AG04450 (cell line): ENCODE measurements at regions not wholly inside any gene's neighbourhood (a gene's known extent, or its start where the extent isn't known, plus 50 kb on each side); places are given as distances from the start of the nearest gene placed in this dataset.

Experiments used
- CTCF ChIA-PET: fragments of 300-600, 350-600 bp; formaldehyde crosslinking; extraction: SDS; loops from one replicate; lab custom pipeline; 2022; ENCODE audit warnings: antibody characterized with exemption, inconsistent platforms; lab: Charles Lee
- POLR2A ChIA-PET: fragments of 350-600 bp; formaldehyde crosslinking; extraction: SDS; loops from one replicate; lab custom pipeline; 2021; ENCODE audit warnings: antibody characterized with exemption, inconsistent platforms; lab: Yijun Ruan, JAX
- DNase-seq: peaks from one replicate; pipeline ENCODE4 v3.0.0-alpha.2; 2011; ENCODE audit warnings: low read depth, low spot score
- H3K27ac ChIP-seq: one replicate; pipeline ENCODE4 v1.5.1; 2012; ENCODE audit warnings: low read depth, low read length, control low read depth
- H3K27me3 ChIP-seq: one replicate; pipeline ENCODE4 v1.6.0; 2012; ENCODE audit warnings: low read length; ENCODE audit not compliant: control insufficient read depth, insufficient read depth
- H3K4me3 ChIP-seq: 2 replicates; pipeline ENCODE4 v1.5.1; 2011; ENCODE audit warnings: mild to moderate bottlenecking, low read depth, low read length, control low read depth
- H3K9me3 ChIP-seq: 2 replicates; pipeline ENCODE4 v1.5.1; 2012; ENCODE audit warnings: low read length; ENCODE audit not compliant: control insufficient read depth, insufficient read depth
- CTCF ChIP-seq: IDR thresholded peaks from 2 replicates; pipeline ENCODE4 v1.5.1; 2011; ENCODE audit warnings: low read depth, low read length, control low read depth, inconsistent platforms

GRCh38 chr9:129323999-129324553, 146.0 kb upstream of the IER5L start:
- H3K9me3 ChIP-seq, result no peaks in the 10 kb centered on the region; the same call in 1 of the 2 replicates
- H3K27me3 ChIP-seq, result no peaks in the 10 kb centered on the region
- ChIA-PET POLR2A (interaction anchor here (0.6 kb wide), 1 partner anchor 14 kb away, joined by 3 read pairs; no protein-coding TSS in a partner anchor), CTCF (interaction anchor here (1.0 kb wide), 1 partner anchor 184 kb away, joined by 3 read pairs; no protein-coding TSS in a partner anchor)
- H3K4me3 ChIP-seq, result no peak overlapping the region
- DNase-seq, result no peak
- H3K27ac ChIP-seq, result no peak overlapping the region
- no peak for TF ChIP-seq CTCF

- no peak for TF ChIP-seq CTCF
- DNase-seq, result no peak
- POLR2A ChIA-PET, result interaction anchor here (0.6 to 0.7 kb wide), 2 partner anchors 15 to 603 kb away, joined by 3 to 4 read pairs; no protein-coding TSS in a partner anchor
- H3K4me3 ChIP-seq, result no peak overlapping the region
- CTCF ChIA-PET, result no interaction called here
- H3K27ac ChIP-seq, result no peak overlapping the region
- H3K27me3 ChIP-seq, result no peaks in the 10 kb centered on the region
- H3K9me3 ChIP-seq, result no peaks in the 10 kb centered on the region; the same call in 1 of the 2 replicates
These were observed 145.4 kb upstream of the IER5L start for GRCh38 chr9:129323376-129323998.

GRCh38 chr9:129322641-129323375, 144.7 kb upstream of the IER5L start:
- no peak for DNase-seq
- Histone ChIP-seq H3K27ac (no peak overlapping the region), H3K9me3 (no peaks in the 10 kb centered on the region; the same call in 1 of the 2 replicates), H3K4me3 (no peak overlapping the region), H3K27me3 (no peaks in the 10 kb centered on the region)
- POLR2A ChIA-PET, result interaction anchor here (0.7 kb wide), 2 partner anchors 145 to 602 kb away, joined by 4 read pairs; partner anchors contain the start of gene IER5L
- CTCF ChIA-PET, result interaction anchor here (1.1 kb wide), 1 partner anchor 149 kb away, joined by 10 read pairs; no protein-coding TSS in a partner anchor
- no peak for TF ChIP-seq CTCF

- no peak overlapping the region for H3K27ac ChIP-seq
- H3K4me3 ChIP-seq, result no peak overlapping the region
- ChIA-PET CTCF (interaction anchor here (1.1 kb wide), 1 partner anchor 148 kb away, joined by 10 read pairs; no protein-coding TSS in a partner anchor), POLR2A (interaction anchor here (0.7 kb wide), 1 partner anchor 144 kb away, joined by 4 read pairs; the partner anchor contains the start of gene IER5L)
- H3K27me3 ChIP-seq, result no peaks in the 10 kb centered on the region
- no peak for DNase-seq
- no peak for TF ChIP-seq CTCF
- peaks cover 3% of the 10 kb centered on the region; the same call in 1 of the 2 replicates for H3K9me3 ChIP-seq
These were observed 144.1 kb upstream of the IER5L start for GRCh38 chr9:129322022-129322621.
